ENCODE measurements at regions not wholly inside any gene's neighbourhood (a gene's known extent, or its start where the extent isn't known, plus 50 kb on each side); places are given as distances from the start of the nearest gene placed in this dataset.
"Not testable (repeated sequence)": the region's sequence is repeated elsewhere in the genome, so short reads cannot be mapped to it uniquely, and the experiment has no call there.

DNA sequence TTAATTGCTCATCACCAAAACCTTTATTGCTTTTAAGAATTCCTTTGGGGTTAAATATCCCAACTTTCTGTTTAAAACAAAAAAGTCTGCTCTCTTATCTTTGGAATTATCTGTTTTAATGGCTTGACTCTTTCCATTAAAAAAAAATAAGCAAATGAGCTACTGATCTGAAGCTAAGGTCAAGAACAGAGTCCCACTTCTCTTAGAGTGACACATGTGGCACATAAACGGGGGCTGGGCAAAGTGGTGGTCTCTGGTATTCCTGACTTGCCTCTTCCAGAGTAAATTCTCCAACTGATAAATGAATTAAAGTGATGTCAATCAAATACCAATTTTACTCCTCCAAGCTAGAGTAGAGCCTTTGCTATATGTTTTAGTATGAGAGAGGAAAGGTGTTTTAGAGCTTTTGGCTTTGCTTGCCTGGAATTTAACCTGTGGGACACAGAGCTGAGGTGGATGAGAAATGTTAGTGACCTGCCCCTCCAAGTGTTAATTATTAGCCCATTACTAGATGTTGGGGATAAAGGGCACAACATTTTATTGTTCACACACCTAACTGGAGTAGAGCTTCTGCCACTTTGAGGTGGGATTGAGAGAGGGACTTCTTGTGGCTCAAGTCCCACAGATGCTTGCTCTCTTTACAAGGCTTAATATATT, 864.0 kb downstream of the LRRIQ3 start:
- Histone ChIP-seq H3K4me1 (ENCODE audit: control insufficient read depth, insufficient read depth, low read length) (no peaks in the 10 kb centered on the region), H3K9me3 (ENCODE audit: control insufficient read depth, insufficient read depth, low read length) (no peaks in the 10 kb centered on the region), H3K4me3 (ENCODE audit: low read length) (no peak overlapping the region), H3K27ac (ENCODE audit: low read length) (no peak overlapping the region), H3K36me3 (ENCODE audit: control insufficient read depth, insufficient read depth, low read length) (no peaks in the 10 kb centered on the region), H3K27me3 (ENCODE audit: control insufficient read depth, insufficient read depth, low read length) (no peaks in the 10 kb centered on the region)
- no peak for DNase-seq (ENCODE audit: low read depth, low spot score)
- WGBS (ENCODE audit: insufficient coverage, insufficient read length) = no CpG with 5 or more reads among the region's 1 CpG

DNA sequence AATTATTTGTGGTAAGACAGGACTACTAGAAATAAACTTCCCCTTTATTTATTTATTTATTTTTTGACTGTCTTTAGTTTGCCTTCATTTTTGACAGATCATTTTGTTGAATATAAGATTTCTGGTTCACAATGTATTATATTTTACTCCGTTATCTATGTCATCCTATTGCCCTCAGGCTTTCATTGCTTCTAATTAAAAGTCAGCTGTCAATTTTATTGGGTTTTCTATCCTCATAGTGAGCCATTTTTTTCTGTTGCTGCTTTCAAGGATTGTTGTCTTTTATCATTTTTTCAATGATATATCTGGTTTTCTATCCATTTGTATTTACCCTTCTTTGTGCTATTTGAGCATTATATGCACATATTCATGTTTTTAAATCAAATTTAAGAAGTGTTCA, 866.2 kb downstream of the LRRIQ3 start:
- Histone ChIP-seq H3K27me3 (ENCODE audit: control insufficient read depth, insufficient read depth, low read length) (no peaks in the 10 kb centered on the region), H3K4me3 (ENCODE audit: low read length) (no peak overlapping the region), H3K4me1 (ENCODE audit: control insufficient read depth, insufficient read depth, low read length) (no peaks in the 10 kb centered on the region), H3K36me3 (ENCODE audit: control insufficient read depth, insufficient read depth, low read length) (no peaks in the 10 kb centered on the region), H3K9me3 (ENCODE audit: control insufficient read depth, insufficient read depth, low read length) (no peaks in the 10 kb centered on the region), H3K27ac (ENCODE audit: low read length) (no peak overlapping the region)
- no CpG with 5 or more reads among the region's 1 CpG for WGBS (ENCODE audit: insufficient coverage, insufficient read length)
- DNase-seq (ENCODE audit: low read depth, low spot score) = no peak

DNA sequence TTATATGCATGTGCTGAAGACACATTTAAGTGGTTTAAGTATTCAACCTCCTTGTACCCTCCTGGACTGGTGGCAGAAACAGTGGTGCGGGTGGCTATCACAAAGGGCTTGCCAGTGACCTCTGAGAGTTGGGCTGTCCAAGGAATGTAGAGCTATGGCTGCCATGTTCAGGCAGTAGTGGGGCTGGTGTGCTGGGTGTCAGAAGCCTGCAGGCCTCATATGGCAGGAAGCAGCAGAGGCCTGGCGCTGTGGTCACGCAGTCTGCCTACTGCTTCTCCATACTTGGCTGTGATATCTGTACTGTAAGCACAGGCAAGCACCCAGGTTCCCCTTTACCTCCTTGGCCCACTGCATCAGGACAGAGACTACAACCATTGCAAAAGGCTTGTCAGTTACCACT, 870.0 kb downstream of the LRRIQ3 start:
- WGBS (ENCODE audit: insufficient coverage, insufficient read length) = no CpG with 5 or more reads among the region's 3 CpGs

DNA sequence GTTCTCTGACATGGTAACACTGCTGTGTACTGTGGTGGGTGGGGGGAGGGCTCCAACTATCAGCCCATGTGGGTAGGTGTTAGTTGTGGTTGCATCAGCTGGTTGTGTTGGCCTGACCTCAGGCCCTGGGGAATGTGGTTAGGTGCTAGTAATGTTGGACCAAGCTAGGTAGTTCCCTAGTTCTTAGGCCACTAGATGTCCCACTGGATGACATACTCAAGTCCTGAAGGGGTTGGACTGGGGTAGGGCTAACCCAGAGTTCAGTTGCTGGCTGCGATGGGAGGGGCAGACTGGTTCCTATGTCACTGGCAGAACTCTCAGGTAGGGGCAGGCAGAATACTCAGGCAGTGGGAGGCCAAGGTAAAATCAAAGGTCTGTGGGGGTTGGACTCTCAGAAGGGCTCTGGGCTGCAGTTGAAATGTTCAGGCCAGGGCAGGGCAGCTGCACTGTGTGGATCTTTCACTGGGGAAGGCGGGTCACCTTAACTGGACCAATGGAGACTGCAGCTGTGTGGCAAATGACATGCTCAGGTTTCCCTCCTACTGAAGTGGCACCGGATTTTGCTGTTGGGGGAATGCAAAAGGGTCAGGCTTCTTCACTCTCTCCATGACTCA, 870.7 kb downstream of the LRRIQ3 start:
- H3K27ac ChIP-seq (ENCODE audit: low read length) = no peak overlapping the region
- no peaks in the 10 kb centered on the region for H3K9me3 ChIP-seq (ENCODE audit: control insufficient read depth, insufficient read depth, low read length)
- H3K4me1 ChIP-seq (ENCODE audit: control insufficient read depth, insufficient read depth, low read length) = no peaks in the 10 kb centered on the region
- WGBS (ENCODE audit: insufficient coverage, insufficient read length) = no CpG with 5 or more reads among the region's 3 CpGs
- H3K36me3 ChIP-seq (ENCODE audit: control insufficient read depth, insufficient read depth, low read length) = no peaks in the 10 kb centered on the region
- no peak for DNase-seq (ENCODE audit: low read depth, low spot score)
- no peak overlapping the region for H3K4me3 ChIP-seq (ENCODE audit: low read length)
- H3K27me3 ChIP-seq (ENCODE audit: control insufficient read depth, insufficient read depth, low read length) = no peaks in the 10 kb centered on the region

More for the DNA sequence above, 870.0 kb downstream of the LRRIQ3 start:
- H3K36me3 ChIP-seq (ENCODE audit: control insufficient read depth, insufficient read depth, low read length) = no peaks in the 10 kb centered on the region
- H3K4me3 ChIP-seq (ENCODE audit: low read length) = no peak overlapping the region
- no peaks in the 10 kb centered on the region for H3K9me3 ChIP-seq (ENCODE audit: control insufficient read depth, insufficient read depth, low read length)
- no peaks in the 10 kb centered on the region for H3K4me1 ChIP-seq (ENCODE audit: control insufficient read depth, insufficient read depth, low read length)
- no peak overlapping the region for H3K27ac ChIP-seq (ENCODE audit: low read length)
- no peak for DNase-seq (ENCODE audit: low read depth, low spot score)
- no peaks in the 10 kb centered on the region for H3K27me3 ChIP-seq (ENCODE audit: control insufficient read depth, insufficient read depth, low read length)

DNA sequence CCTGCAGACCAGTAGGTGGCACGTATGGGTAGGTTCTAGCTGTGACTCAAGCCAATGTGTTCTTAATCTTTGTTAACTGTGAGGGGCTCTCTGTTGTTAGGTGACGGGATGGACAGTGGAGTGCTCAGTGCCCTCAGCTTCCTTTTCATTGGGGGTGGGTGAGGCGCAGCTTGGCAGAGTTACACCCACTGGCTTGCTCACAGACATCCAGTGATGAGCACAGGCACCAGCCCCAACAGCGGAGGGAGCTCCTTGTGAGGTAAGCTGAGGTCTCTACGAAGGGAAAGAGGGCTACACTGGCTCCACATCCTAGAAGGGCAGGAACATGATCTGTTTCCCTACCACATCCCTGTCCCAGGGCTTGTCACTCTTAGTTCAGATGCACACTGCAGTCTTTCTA, 871.3 kb downstream of the LRRIQ3 start:
- no peaks in the 10 kb centered on the region for H3K9me3 ChIP-seq (ENCODE audit: control insufficient read depth, insufficient read depth, low read length)
- DNase-seq (ENCODE audit: low read depth, low spot score) = no peak
- no peaks in the 10 kb centered on the region for H3K27me3 ChIP-seq (ENCODE audit: control insufficient read depth, insufficient read depth, low read length)
- H3K4me1 ChIP-seq (ENCODE audit: control insufficient read depth, insufficient read depth, low read length) = no peaks in the 10 kb centered on the region
- H3K36me3 ChIP-seq (ENCODE audit: control insufficient read depth, insufficient read depth, low read length) = no peaks in the 10 kb centered on the region
- H3K4me3 ChIP-seq (ENCODE audit: low read length) = no peak overlapping the region
- WGBS (ENCODE audit: insufficient coverage, insufficient read length) = no CpG with 5 or more reads among the region's 5 CpGs
- H3K27ac ChIP-seq (ENCODE audit: low read length) = no peak overlapping the region

DNA sequence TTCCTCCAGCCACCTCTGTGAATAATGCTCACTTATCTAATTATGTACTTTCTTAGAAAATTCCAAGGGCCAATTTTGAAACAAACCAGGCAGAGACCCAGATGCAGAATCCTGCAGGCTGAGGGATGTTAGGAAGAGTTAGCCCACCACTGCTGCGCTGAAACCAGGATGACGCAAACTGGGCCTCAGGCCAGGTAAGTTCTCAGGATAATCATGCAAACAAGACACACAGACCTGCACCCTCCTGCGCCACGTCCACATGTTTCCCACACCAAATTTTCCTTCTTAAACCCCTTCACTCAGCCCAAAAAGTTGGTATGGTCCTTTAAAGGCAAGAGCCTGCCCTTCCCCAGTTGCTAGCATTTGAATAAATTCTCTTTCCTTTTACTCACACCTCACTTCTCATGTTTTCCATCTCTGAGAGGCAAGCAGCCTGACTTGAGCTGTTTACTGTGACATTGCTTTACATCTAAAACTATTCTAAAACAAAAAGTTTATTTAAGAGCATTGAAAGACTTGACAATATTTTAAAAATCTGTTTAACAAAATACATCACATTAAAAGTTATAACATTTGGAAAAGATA, 887.1 kb downstream of the LRRIQ3 start:
- no peaks in the 10 kb centered on the region for H3K36me3 ChIP-seq (ENCODE audit: control insufficient read depth, insufficient read depth, low read length)
- H3K9me3 ChIP-seq (ENCODE audit: control insufficient read depth, insufficient read depth, low read length) = no peaks in the 10 kb centered on the region
- no peak for DNase-seq (ENCODE audit: low read depth, low spot score)
- H3K27ac ChIP-seq (ENCODE audit: low read length) = no peak overlapping the region
- no peak overlapping the region for H3K4me3 ChIP-seq (ENCODE audit: low read length)
- no peaks in the 10 kb centered on the region for H3K4me1 ChIP-seq (ENCODE audit: control insufficient read depth, insufficient read depth, low read length)
- H3K27me3 ChIP-seq (ENCODE audit: control insufficient read depth, insufficient read depth, low read length) = no peaks in the 10 kb centered on the region
- WGBS (ENCODE audit: insufficient coverage, insufficient read length) = no CpG with 5 or more reads among the region's 4 CpGs

DNA sequence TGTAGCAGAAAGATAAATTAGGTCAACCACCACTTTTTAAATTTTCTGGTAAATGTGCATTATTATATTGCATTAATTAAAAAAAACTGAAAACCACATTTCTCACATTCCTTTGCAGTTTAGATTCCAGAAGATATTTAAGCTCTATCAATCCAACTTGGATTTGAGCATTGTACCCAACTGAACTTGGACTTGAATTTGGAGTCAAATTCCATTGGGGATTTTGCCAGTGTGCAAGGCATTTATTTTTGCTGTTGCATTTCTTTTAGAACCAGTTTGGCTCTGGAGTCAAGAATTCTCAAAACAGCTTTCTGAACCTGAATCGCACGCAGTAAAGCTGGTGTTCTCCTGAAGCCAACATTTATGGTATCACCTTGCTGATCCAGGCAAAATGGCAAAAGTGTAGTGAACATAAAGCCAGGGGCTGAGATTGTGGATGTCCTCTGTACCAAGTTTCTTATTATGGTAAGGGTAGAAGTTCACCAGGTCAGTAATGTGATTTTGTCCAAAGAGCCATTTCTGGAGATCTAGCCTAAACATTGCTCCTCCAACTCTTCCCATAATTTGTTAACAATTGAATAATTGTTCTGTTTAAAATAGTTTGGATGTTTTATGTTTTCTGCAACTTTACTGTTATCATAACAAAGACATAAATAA, 890.9 kb downstream of the LRRIQ3 start:
- WGBS (ENCODE audit: insufficient coverage, insufficient read length) = no CpG with 5 or more reads among the region's 2 CpGs

DNA sequence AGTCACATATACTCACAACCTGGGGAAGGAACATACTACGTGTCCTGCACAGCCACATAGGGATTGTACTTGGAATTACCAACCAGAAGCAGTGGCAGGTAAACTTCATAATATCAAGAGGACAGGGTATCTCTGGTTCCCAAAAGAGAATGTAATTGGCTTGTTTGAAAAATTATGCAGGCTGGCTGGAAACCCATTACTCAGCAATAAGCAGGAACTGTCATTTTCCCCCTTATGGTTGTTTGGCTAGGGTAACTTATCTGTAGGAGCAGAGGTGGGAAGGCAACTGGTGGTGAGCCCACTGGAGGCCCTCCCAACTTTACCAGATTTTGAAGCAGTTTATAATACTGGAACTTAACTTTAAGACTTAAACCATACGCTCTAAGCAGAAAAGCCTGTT, 924.1 kb downstream of the LRRIQ3 start:
- no CpG with 5 or more reads among the region's 2 CpGs for WGBS (ENCODE audit: insufficient coverage, insufficient read length)
- no peaks in the 10 kb centered on the region for H3K4me1 ChIP-seq (ENCODE audit: control insufficient read depth, insufficient read depth, low read length)
- no peaks in the 10 kb centered on the region for H3K9me3 ChIP-seq (ENCODE audit: control insufficient read depth, insufficient read depth, low read length)
- no peaks in the 10 kb centered on the region for H3K27me3 ChIP-seq (ENCODE audit: control insufficient read depth, insufficient read depth, low read length)
- H3K36me3 ChIP-seq (ENCODE audit: control insufficient read depth, insufficient read depth, low read length) = no peaks in the 10 kb centered on the region
- DNase-seq (ENCODE audit: low read depth, low spot score) = no peak
- no peak overlapping the region for H3K27ac ChIP-seq (ENCODE audit: low read length)
- no peak overlapping the region for H3K4me3 ChIP-seq (ENCODE audit: low read length)

More for the DNA sequence above, 890.9 kb downstream of the LRRIQ3 start:
- no peaks in the 10 kb centered on the region for H3K9me3 ChIP-seq (ENCODE audit: control insufficient read depth, insufficient read depth, low read length)
- H3K27me3 ChIP-seq (ENCODE audit: control insufficient read depth, insufficient read depth, low read length) = no peaks in the 10 kb centered on the region
- no peak overlapping the region for H3K27ac ChIP-seq (ENCODE audit: low read length)
- no peak for DNase-seq (ENCODE audit: low read depth, low spot score)
- no peaks in the 10 kb centered on the region for H3K4me1 ChIP-seq (ENCODE audit: control insufficient read depth, insufficient read depth, low read length)
- no peaks in the 10 kb centered on the region for H3K36me3 ChIP-seq (ENCODE audit: control insufficient read depth, insufficient read depth, low read length)
- no peak overlapping the region for H3K4me3 ChIP-seq (ENCODE audit: low read length)

DNA sequence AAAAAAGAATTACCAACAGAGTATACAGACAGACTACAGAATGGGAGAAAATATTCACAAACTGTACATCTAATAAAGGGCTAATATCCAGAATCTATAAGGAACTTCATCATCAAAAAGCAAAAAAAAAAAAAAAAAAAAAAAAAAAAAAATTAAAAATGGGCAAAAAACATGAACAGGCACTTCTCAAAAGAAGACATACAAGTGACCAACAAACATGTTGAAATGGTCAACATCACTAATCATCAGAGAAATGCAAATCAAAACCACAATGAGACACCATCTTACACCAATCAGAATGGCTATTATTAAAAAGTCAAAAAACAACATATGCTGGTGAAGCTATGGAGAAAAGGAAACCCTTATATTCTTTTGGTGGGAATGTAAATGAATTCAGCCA, 952.8 kb downstream of the LRRIQ3 start:
- not testable (repeated sequence) for H3K27ac ChIP-seq (ENCODE audit: low read length); DNase-seq (ENCODE audit: low read depth, low spot score); H3K4me3 ChIP-seq (ENCODE audit: low read length); H3K9me3 ChIP-seq (ENCODE audit: control insufficient read depth, insufficient read depth, low read length); H3K36me3 ChIP-seq (ENCODE audit: control insufficient read depth, insufficient read depth, low read length); H3K27me3 ChIP-seq (ENCODE audit: control insufficient read depth, insufficient read depth, low read length); H3K4me1 ChIP-seq (ENCODE audit: control insufficient read depth, insufficient read depth, low read length)

DNA sequence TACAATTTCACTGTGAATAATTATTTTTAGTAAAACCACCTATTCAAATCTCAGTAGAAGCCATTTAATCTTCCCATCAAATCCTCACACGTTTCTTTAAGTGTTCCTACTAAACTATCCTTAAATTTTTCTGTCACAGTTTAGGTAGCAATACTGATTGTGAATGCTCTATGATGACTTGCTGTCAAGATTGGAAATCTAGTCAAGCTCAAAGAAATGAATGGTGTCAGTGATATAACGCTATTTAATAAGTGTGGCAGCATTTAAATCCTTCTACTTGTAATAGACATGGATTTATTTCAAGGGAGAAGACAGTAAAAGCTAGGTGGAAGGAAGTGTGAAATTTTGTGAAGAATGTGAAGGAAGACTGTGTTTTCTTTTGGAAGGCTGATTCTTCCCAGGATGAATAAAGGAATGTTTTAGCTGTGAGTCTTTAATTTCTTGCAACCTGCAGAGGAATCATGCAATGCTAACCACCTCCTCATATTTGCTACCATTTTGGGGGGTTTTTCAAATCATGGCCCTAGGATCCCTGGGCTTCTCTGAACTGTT, 936.7 kb upstream of the NEGR1 start:
- Histone ChIP-seq H3K27ac (ENCODE audit: low read length) (no peak overlapping the region), H3K27me3 (ENCODE audit: control insufficient read depth, insufficient read depth, low read length) (no peaks in the 10 kb centered on the region), H3K4me3 (ENCODE audit: low read length) (no peak overlapping the region), H3K36me3 (ENCODE audit: control insufficient read depth, insufficient read depth, low read length) (no peaks in the 10 kb centered on the region), H3K9me3 (ENCODE audit: control insufficient read depth, insufficient read depth, low read length) (no peaks in the 10 kb centered on the region), H3K4me1 (ENCODE audit: control insufficient read depth, insufficient read depth, low read length) (no peaks in the 10 kb centered on the region)
- WGBS (ENCODE audit: insufficient coverage, insufficient read length) = 100% methylated on average over 1 of the region's 2 CpGs
- DNase-seq (ENCODE audit: low read depth, low spot score) = no peak
